Calu3 (cell line): ENCODE measurements at regions not wholly inside any gene's neighbourhood (a gene's known extent, or its start where the extent isn't known, plus 50 kb on each side); places are given as distances from the start of the nearest gene placed in this dataset.

ENCODE experiments used
- BruUV-seq: library from RNA; stranded (reverse); fragments of 400-500 nt; replicated peaks from 2 replicates; lab custom pipeline; 2021; lab: Mats Ljungman, UMichigan
- CTCF ChIA-PET: fragments of 300-600 bp; sonication (Branson Sonifier 250); formaldehyde crosslinking; loops from one replicate; lab custom pipeline; 2022; ENCODE audit warnings: antibody characterized with exemption; lab: Charles Lee
- DNase-seq: peaks from one replicate; pipeline ENCODE4 v3.0.0; 2022
- H3K27ac Mint-ChIP-seq: one replicate; pipeline ENCODE4 v1.8.0; 2022; ENCODE audit warnings: mixed read lengths; ENCODE audit not compliant: unreplicated experiment
- H3K27me3 Mint-ChIP-seq: one replicate; pipeline ENCODE4 v1.8.0; 2022; ENCODE audit warnings: mixed read lengths; ENCODE audit not compliant: unreplicated experiment
- H3K36me3 Mint-ChIP-seq: one replicate; pipeline ENCODE4 v1.8.0; 2022; ENCODE audit warnings: mild to moderate bottlenecking, moderate library complexity, mixed read lengths; ENCODE audit not compliant: insufficient read depth, unreplicated experiment
- H3K4me1 Mint-ChIP-seq: one replicate; pipeline ENCODE4 v1.8.0; 2022; ENCODE audit warnings: mild to moderate bottlenecking, low read depth, mixed read lengths; ENCODE audit not compliant: unreplicated experiment
- H3K4me3 Mint-ChIP-seq: one replicate; pipeline ENCODE4 v1.8.0; 2022; ENCODE audit warnings: mild to moderate bottlenecking, low read depth, moderate library complexity, mixed read lengths; ENCODE audit not compliant: unreplicated experiment
- H3K9me3 Mint-ChIP-seq: one replicate; pipeline ENCODE4 v1.8.0; 2022; ENCODE audit warnings: low read depth, mixed read lengths; ENCODE audit not compliant: unreplicated experiment
- CTCF ChIP-seq: fragments of 200-600 bp; IDR thresholded peaks from one replicate; pipeline ENCODE4 v1.8.0; 2022; ENCODE audit warnings: antibody characterized with exemption; ENCODE audit not compliant: unreplicated experiment
- intact Hi-C: fragments of 100-400 bp; cut with micrococcal nuclease; formaldehyde crosslinking; loops from one replicate; pipeline ENCODE4 v1.10.0; 2022; ENCODE audit not compliant: unreplicated experiment

- Mint-ChIP-seq H3K4me1 (peaks cover 79% of the 10 kb centered on the region), H3K36me3 (peaks cover 62% of the 10 kb centered on the region), H3K27me3 (no peaks in the 10 kb centered on the region), H3K9me3 (no peaks in the 10 kb centered on the region), H3K27ac (peak overlapping the region; percentile 83), H3K4me3 (peak overlapping the region; percentile 60)
- TSS peak; percentile 43 for BruUV-seq
- no peak for TF ChIP-seq CTCF
- DNase-seq, result no peak
- intact Hi-C loops, result loop anchor here (2.0 to 10.0 kb wide), 2 partner anchors 14 to 422 kb away; partner anchors contain the start of gene ABT1
- CTCF ChIA-PET, result interaction anchor here (0.7 to 1.7 kb wide), 6 partner anchors 9 to 49 kb away, joined by 3 to 12 read pairs (median 4); a partner anchor contains a TSS
These were observed 85.4 kb downstream of the HFE start for GRCh38 chr6:26172608-26172968.

GRCh38 chr6:26173836-26174145, 86.6 kb downstream of the HFE start:
- TF ChIP-seq CTCF, result no peak
- H3K36me3 Mint-ChIP-seq, result peaks cover 71% of the 10 kb centered on the region
- intact Hi-C loops, result loop anchor here (2.0 to 10.0 kb wide), 2 partner anchors 15 to 421 kb away; partner anchors contain the start of gene ABT1
- CTCF ChIA-PET, result interaction anchor here (0.5 to 1.7 kb wide), 5 partner anchors 9 to 61 kb away, joined by 3 to 7 read pairs (median 5); a partner anchor contains a TSS
- peak overlapping the region; percentile 83 for H3K27ac Mint-ChIP-seq
- H3K27me3 Mint-ChIP-seq, result no peaks in the 10 kb centered on the region
- peaks cover 83% of the 10 kb centered on the region for H3K4me1 Mint-ChIP-seq
- H3K4me3 Mint-ChIP-seq, result peak overlapping the region; percentile 60
- no peaks in the 10 kb centered on the region for H3K9me3 Mint-ChIP-seq
- DNase-seq, result no peak
- no TSS peak for BruUV-seq

- DNase-seq, result no peak
- CTCF ChIA-PET, result interaction anchor here (1.0 to 1.2 kb wide), 4 partner anchors 14 to 75 kb away, joined by 5 to 6 read pairs (median 6); a partner anchor contains a TSS
- no peaks in the 10 kb centered on the region for H3K9me3 Mint-ChIP-seq
- H3K27ac Mint-ChIP-seq, result peak overlapping the region; percentile 79
- H3K4me3 Mint-ChIP-seq, result peak overlapping the region; percentile 30
- peaks cover 59% of the 10 kb centered on the region for H3K36me3 Mint-ChIP-seq
- no peaks in the 10 kb centered on the region for H3K27me3 Mint-ChIP-seq
- H3K4me1 Mint-ChIP-seq, result peaks cover 75% of the 10 kb centered on the region
- intact Hi-C loops, result loop anchor here (5.0 to 10.0 kb wide), 2 partner anchors 42 to 420 kb away; partner anchors contain the start of gene ABT1
- BruUV-seq, result no TSS peak
- TF ChIP-seq CTCF, result no peak
These were observed 87.8 kb downstream of the HFE start for GRCh38 chr6:26175033-26175427.

- peak; percentile 72 for DNase-seq
- peaks cover 55% of the 10 kb centered on the region for H3K36me3 Mint-ChIP-seq
- intact Hi-C loops, result loop anchor here (5.0 to 10.0 kb wide), 2 partner anchors 42 to 419 kb away; partner anchors contain the start of gene ABT1
- no peaks in the 10 kb centered on the region for H3K27me3 Mint-ChIP-seq
- BruUV-seq, result no TSS peak
- H3K9me3 Mint-ChIP-seq, result no peaks in the 10 kb centered on the region
- peak overlapping the region; percentile 79 for H3K27ac Mint-ChIP-seq
- H3K4me3 Mint-ChIP-seq, result peak overlapping the region; percentile 30
- peaks cover 70% of the 10 kb centered on the region for H3K4me1 Mint-ChIP-seq
- TF ChIP-seq CTCF, result peak; percentile 69
- CTCF ChIA-PET, result interaction anchor here (0.6 to 1.2 kb wide), 8 partner anchors 12 to 1613 kb away, joined by 3 to 6 read pairs (median 4); a partner anchor contains a TSS
These were observed 88.4 kb downstream of the HFE start for GRCh38 chr6:26175428-26176181.
